OCI-M1 (cell line): ENCODE measurements at regions not wholly inside any gene's neighbourhood (a gene's known extent, or its start where the extent isn't known, plus 50 kb on each side); places are given as distances from the start of the nearest gene placed in this dataset.

ENCODE experiments used
- DNase-seq: peaks from one replicate; lab custom pipeline; 2025; lab: John Stamatoyannopoulos, UW

- DNase-seq = no peak
Observed at GRCh38 chr12:125431516-125431915, 366.3 kb downstream of the AACS start.

DNA sequence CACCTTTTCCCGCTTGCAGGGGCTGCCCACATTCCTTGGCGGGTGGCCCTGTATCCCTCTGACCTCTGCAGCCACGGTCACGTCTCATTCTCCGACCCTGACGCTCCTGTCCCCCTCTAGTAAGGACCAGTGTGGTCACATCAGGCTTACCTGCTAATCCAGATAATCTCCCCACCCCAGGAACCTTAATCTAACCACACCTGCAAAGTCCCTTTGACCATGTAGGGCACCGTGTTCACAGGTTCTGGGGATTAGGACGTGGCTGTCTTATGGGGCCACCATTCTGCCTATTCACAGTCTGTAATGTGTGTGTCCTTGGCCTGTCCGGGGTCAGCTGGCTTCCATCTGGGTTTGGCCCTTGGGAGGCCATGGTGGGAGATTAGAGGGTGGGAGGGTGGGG, 368.9 kb downstream of the AACS start:
- DNase-seq = no peak

DNA sequence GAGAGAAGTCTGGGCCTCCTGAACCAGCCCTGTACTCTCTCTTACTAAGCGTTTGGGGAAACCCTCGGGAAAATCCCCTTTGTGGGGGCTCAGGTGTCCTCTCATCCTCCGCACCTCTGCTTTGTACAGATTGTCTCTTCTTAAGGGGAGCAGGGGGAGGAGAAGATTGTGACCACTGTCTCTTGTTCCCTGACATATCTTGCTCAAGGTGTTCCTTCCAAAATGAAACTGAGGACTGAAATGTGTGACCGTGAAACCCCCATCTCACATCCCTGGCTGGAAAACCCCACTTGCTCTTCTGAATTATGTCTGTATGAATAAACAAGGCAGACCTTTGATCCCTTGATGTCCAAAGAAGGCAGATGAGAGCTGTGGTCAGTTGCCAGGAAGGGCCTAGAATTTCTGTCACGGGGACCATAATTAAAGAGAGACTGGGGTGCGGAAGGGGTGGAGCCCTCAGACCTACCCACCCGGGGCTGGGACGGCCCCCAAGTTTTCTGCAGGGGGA, 369.8 kb downstream of the AACS start:
- no peak for DNase-seq

DNA sequence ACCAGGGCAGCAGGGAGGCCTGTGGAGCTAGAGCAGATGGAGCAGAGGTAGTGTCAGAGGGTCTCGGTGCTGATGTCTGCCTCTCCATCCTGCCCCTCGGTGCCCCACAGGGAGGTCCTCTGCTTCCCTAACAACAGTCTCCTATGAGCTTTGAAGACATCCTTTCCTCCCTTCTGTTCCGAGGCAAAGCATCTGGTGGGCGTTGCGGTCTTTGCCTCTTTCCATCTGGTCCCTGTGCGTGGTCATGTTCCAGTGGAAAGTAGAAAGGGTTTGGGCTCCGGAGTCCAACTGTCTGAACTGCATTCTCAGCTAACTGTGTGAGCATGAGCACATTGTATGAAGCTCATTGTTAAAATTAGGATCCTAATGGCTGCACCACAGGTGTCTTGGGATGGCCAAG, 370.6 kb downstream of the AACS start:
- no peak for DNase-seq

DNA sequence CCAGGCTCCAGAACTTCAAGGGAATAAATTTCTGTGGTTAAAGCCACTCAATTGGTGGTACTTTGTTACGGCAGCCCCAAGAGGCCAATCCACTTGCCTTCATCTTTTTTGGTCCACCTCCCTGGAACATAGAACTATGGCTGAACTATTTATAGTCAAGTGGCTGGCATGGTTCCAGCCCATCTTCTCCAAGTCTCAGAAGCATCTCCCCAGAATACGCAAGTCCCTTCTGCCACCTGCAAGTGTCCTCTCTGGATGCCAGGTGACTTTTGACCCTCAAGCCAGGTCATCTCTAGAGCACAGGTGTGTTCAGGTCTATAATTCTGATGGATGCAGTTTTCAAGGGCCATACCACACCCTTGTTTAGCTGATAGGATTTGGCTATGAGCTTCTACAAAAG, 371.5 kb downstream of the AACS start:
- DNase-seq = no peak

DNA sequence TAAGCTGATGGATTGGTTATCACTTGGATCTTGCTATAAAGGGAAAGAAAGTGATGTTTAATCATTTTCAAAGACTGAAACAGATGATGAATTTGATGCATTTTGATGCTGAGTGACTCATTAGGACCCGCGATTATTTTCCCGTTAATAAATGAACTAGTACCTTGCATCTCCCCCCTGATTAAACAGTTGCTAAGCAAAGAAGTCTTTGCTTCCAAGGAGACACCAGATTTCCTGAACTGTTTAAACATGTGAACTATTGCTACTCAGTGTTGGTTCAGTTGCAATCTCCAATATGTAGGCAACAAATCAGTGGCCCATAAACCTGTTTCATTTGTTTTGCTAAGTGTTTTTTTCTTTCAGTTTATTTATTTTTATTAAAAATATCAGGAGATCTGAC, 375.2 kb downstream of the AACS start:
- DNase-seq = no peak

DNA sequence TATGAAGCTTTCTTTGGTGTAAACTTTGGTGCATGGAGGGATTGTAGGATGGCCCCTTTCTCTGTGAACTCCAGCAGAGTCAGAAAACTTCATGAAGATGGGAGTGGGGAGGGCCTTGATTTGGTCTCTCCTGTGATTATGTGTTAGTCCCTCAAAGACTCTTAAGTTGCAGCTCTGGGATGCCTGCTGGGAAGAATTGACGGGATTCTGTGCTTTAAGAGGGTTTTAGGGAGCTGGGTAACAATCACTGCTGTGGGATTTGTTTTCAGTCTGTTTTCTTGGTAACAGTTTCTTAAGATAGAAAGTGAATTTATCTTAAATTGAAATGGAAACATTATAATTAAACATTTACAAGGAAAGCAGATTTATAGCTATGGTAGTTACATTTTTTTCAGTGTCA, 378.1 kb downstream of the AACS start:
- DNase-seq = no peak

- DNase-seq = no peak
Observed at GRCh38 chr12:125451408-125451807, 386.2 kb downstream of the AACS start.

GRCh38 chr12:125453751-125454150, 388.5 kb downstream of the AACS start:
- DNase-seq = no peak

DNA sequence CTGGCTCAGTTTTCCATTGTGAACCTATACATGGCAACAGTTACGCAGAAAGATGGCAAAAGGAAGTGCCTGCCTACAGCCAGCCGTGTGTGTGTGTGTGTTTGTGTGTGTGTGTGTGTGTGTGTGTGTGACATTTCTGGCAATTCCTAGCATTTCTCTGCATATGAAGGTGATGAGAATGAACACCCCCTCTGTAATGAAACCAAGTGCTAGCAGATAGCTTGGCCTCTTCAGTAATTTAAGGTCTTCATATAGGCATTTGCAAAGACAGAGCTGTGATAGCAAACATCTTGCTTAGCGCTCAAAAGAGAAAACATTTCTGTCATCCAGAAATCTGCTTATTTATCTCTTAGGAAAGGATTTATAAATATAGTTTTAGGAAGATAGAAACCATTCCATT, 389.1 kb downstream of the AACS start:
- no peak for DNase-seq

GRCh38 chr12:125454786-125455480, 389.7 kb downstream of the AACS start:
- DNase-seq = no peak

DNA sequence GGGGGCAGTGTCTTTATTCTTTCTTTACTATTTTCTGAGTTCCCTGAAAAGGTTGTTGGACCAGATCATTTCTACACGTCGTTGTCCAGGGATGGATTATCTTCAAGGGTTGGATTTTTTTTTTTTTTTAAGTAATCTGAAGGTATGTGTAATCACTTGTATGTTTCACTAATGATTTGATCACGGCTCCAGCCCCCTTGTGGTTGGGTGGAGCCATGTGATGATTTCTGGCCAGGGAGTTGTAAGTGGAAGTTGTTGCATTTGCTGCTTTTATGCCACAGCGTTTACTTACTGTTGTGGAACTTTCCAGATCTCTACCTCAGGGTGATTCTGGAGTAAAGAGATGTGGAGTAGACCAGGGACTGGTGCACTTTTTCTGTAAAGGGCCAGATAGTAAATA, 390.3 kb downstream of the AACS start:
- DNase-seq = no peak

- no peak for DNase-seq
Observed at GRCh38 chr12:125458552-125459268, 393.5 kb downstream of the AACS start.

GRCh38 chr12:125461831-125462230, 396.6 kb downstream of the AACS start:
- DNase-seq = no peak

DNA sequence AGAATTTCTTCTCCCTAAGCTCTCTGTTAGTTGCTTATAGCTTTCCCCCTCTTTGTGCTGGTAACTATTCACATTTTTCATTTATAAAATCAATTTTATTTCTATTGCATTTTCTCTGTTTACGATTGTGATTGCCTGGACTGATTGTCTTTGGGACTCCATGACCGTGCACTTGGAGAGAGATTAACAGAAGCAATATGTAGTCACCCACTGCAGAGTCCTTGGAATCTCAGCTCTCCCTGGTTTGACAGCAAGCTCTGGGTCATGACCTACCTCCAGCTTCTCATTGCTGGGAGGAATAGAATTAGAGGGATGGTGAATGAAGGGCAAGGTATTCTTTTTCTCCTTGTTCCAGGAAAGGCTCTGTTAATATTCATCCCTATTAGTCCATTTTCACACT, 398.2 kb downstream of the AACS start:
- DNase-seq = no peak

DNA sequence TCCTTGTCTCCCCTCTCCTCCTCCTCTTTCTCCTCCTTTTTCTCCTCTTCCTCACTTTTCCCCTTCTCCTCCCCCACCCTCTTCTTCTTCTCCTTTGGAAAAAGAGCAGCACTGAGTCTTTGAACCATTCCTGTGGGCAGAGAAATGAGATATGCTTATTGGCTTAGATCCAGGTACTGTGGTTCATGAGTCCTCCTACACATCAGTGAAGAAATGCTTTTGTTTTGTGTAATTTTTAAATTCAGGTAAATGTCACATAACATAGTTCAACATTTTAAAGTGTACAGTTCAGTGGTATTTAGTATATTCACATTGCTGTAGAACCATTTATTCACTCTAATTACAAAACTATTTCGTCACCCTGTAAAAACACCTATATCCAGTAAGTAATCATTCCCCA, 402.1 kb downstream of the AACS start:
- no peak for DNase-seq

- no peak for DNase-seq
Observed at GRCh38 chr12:125469683-125470082, 404.4 kb downstream of the AACS start.

GRCh38 chr12:125470838-125471783, 405.9 kb downstream of the AACS start:
- no peak for DNase-seq

DNA sequence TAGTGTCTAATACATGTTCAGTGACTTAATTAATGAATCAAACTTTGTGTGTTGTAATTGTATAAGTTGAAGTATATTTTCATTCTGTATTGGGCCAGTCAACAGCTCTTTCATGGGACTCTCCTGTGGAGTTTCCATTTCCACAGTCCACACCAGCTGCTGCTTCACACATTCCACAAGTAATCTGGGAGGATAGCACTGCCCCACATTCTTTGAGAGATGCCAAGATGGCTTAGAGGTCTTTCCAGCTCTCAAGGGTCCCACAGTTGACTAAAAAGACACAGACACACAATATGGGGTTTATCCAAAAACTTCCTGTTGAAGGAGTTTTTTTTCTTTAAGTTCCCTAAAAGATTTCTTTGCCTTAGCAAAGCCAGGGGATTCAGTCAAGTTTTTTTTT, 408.3 kb downstream of the AACS start:
- no peak for DNase-seq

DNA sequence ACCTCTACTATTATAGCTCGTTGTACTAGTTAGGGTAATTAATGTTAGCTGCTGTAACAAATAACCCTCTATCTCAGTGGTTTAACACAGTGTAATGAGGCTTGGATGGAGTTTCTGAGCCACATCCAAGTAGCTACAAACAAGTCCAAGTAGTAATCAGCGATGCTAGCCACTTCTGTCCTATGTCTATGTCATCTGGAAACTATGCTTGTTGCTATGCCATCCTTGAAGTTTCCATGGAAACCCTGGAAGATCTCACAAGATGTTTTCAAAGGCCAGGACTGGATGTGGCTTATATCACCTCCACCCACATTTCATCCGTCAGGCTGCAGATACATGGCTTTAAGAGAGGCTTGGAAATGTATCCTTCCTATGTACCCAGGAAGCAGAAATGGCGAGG, 422.1 kb downstream of the AACS start:
- DNase-seq = no peak

DNA sequence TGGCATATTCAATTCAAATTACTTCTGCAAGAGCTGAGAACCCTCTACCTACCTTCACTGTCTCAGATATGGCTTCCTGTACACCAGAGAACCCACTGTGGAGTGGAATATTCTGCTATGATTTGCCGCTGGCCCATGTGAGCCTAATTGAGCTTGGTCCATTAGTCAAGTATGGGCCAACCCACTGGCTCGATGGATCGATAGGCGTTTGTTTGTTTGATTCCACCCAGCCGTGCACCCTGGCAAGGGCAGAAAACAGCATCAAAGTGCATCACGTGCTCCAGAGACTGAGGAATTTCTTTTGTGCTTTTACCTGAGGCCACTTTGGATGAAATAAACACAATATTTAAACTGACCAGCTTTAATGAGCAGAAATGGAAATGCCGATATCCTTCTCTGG, 426.3 kb downstream of the AACS start:
- no peak for DNase-seq
